ENCODE measurements at regions not wholly inside any gene's neighbourhood (a gene's known extent, or its start where the extent isn't known, plus 50 kb on each side); places are given as distances from the start of the nearest gene placed in this dataset.
A peak's percentile ranks its signal among the peaks of the same experiment; 100 is the strongest.

DNA sequence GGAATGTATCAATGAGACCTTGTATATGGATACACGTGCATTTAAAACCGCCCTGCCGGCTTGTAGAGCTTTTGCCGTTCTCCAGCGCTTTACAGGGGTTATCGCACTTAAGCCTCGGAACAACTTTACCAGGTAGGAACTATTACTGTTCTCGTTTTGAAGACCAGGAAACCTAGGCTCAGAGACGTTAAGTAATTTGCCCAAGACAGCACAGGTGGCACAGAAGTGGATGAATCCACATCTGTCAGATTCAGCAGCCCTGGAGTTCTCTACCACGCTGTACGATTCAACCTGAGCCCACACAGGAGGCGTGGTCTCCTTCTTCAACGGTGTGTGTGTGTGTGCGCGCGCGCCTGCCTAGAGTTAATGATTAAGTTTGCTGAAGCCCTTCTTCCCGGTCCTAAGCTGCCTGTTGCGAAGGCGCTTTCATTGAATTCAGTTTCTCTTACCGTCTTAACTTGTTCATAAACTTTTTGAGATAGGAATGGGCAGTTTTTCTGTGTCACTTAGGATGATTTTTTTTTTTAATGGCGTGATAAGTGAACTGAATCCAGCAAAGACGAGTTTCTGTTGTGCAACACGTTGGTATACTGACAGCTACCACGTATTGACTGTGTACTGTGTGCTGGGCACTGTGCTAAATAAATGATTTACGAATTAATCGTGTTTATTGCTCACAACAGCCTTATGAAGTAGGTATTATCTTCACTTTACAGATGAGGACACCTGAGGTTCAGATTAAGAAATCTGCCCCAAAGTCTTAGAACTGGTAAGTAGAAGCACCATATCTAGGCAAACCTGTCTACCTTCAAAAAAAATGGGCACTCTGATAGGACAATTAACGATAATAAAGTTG is 67.4 kb downstream of the KCNRG start (continued):
- TF ChIP-seq SP3 (tag by site-specific recombination; IDR thresholded peaks at IDR 0.05) (no peak; the same call in 1 of the 2 replicates), ZNF549 (tag by site-specific recombination; IDR thresholded peaks at IDR 0.05) (no peak), ZNF777 (tag by site-specific recombination; IDR thresholded peaks at IDR 0.05; ENCODE audit: borderline replicate concordance) (no peak), ZNF16 (tag by site-specific recombination; IDR thresholded peaks at IDR 0.05; ENCODE audit: low read depth) (no peak), BCL11B (tag by site-specific recombination; IDR thresholded peaks at IDR 0.05; ENCODE audit: low read depth) (no peak), ZFP3 (tag by site-specific recombination; IDR thresholded peaks at IDR 0.05; ENCODE audit: low read depth) (no peak), ZNF274 (IDR thresholded peaks at IDR 0.05; ENCODE audit: low read length) (no peak), ZNF274 (tag by site-specific recombination; IDR thresholded peaks at IDR 0.05; ENCODE audit: borderline replicate concordance) (no peak), ZNF600 (tag by site-specific recombination; IDR thresholded peaks at IDR 0.05) (peak; percentile 81), ZNF10 (tag by site-specific recombination; IDR thresholded peaks at IDR 0.05) (no peak), ZNF658 (tag by site-specific recombination; IDR thresholded peaks at IDR 0.05) (no peak), IKZF3 (tag by site-specific recombination; IDR thresholded peaks at IDR 0.05) (no peak), ZNF416 (tag by site-specific recombination; IDR thresholded peaks at IDR 0.05) (no peak)
- TF ChIP-seq, protein P1, sequence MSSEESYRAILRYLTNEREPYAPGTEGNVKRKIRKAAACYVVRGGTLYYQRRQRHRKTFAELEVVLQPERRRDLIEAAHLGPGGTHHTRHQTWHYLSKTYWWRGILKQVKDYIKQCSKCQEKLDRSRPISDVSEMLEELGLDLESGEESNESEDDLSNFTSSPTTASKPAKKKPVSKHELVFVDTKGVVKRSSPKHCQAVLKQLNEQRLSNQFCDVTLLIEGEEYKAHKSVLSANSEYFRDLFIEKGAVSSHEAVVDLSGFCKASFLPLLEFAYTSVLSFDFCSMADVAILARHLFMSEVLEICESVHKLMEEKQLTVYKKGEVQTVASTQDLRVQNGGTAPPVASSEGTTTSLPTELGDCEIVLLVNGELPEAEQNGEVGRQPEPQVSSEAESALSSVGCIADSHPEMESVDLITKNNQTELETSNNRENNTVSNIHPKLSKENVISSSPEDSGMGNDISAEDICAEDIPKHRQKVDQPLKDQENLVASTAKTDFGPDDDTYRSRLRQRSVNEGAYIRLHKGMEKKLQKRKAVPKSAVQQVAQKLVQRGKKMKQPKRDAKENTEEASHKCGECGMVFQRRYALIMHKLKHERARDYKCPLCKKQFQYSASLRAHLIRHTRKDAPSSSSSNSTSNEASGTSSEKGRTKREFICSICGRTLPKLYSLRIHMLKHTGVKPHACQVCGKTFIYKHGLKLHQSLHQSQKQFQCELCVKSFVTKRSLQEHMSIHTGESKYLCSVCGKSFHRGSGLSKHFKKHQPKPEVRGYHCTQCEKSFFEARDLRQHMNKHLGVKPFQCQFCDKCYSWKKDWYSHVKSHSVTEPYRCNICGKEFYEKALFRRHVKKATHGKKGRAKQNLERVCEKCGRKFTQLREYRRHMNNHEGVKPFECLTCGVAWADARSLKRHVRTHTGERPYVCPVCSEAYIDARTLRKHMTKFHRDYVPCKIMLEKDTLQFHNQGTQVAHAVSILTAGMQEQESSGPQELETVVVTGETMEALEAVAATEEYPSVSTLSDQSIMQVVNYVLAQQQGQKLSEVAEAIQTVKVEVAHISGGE (tag by site-specific recombination; conservative IDR thresholded peaks at IDR 0.05; ENCODE audit: low read depth) = no peak
- TF ChIP-seq, protein P2, sequence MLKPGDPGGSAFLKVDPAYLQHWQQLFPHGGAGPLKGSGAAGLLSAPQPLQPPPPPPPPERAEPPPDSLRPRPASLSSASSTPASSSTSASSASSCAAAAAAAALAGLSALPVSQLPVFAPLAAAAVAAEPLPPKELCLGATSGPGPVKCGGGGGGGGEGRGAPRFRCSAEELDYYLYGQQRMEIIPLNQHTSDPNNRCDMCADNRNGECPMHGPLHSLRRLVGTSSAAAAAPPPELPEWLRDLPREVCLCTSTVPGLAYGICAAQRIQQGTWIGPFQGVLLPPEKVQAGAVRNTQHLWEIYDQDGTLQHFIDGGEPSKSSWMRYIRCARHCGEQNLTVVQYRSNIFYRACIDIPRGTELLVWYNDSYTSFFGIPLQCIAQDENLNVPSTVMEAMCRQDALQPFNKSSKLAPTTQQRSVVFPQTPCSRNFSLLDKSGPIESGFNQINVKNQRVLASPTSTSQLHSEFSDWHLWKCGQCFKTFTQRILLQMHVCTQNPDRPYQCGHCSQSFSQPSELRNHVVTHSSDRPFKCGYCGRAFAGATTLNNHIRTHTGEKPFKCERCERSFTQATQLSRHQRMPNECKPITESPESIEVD (tag by site-specific recombination; IDR thresholded peaks at IDR 0.05) = peak; percentile 94
- TF ChIP-seq, protein P3, sequence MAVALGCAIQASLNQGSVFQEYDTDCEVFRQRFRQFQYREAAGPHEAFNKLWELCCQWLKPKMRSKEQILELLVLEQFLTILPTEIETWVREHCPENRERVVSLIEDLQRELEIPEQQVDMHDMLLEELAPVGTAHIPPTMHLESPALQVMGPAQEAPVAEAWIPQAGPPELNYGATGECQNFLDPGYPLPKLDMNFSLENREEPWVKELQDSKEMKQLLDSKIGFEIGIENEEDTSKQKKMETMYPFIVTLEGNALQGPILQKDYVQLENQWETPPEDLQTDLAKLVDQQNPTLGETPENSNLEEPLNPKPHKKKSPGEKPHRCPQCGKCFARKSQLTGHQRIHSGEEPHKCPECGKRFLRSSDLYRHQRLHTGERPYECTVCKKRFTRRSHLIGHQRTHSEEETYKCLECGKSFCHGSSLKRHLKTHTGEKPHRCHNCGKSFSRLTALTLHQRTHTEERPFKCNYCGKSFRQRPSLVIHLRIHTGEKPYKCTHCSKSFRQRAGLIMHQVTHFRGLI (tag by site-specific recombination; IDR thresholded peaks at IDR 0.05) = no peak
- TF ChIP-seq, protein P4, sequence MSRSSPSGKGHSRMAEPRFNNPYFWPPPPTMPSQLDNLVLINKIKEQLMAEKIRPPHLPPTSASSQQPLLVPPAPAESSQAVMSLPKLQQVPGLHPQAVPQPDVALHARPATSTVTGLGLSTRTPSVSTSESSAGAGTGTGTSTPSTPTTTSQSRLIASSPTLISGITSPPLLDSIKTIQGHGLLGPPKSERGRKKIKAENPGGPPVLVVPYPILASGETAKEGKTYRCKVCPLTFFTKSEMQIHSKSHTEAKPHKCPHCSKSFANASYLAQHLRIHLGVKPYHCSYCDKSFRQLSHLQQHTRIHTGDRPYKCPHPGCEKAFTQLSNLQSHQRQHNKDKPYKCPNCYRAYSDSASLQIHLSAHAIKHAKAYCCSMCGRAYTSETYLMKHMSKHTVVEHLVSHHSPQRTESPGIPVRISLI (tag by site-specific recombination; IDR thresholded peaks at IDR 0.05) = peak; percentile 78
- TF ChIP-seq, protein P5, sequence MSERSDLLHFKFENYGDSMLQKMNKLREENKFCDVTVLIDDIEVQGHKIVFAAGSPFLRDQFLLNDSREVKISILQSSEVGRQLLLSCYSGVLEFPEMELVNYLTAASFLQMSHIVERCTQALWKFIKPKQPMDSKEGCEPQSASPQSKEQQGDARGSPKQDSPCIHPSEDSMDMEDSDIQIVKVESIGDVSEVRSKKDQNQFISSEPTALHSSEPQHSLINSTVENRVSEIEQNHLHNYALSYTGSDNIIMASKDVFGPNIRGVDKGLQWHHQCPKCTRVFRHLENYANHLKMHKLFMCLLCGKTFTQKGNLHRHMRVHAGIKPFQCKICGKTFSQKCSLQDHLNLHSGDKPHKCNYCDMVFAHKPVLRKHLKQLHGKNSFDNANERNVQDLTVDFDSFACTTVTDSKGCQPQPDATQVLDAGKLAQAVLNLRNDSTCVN (tag by site-specific recombination; optimal IDR thresholded peaks at IDR 0.05) = peak; percentile 13
- TF ChIP-seq, protein P6, sequence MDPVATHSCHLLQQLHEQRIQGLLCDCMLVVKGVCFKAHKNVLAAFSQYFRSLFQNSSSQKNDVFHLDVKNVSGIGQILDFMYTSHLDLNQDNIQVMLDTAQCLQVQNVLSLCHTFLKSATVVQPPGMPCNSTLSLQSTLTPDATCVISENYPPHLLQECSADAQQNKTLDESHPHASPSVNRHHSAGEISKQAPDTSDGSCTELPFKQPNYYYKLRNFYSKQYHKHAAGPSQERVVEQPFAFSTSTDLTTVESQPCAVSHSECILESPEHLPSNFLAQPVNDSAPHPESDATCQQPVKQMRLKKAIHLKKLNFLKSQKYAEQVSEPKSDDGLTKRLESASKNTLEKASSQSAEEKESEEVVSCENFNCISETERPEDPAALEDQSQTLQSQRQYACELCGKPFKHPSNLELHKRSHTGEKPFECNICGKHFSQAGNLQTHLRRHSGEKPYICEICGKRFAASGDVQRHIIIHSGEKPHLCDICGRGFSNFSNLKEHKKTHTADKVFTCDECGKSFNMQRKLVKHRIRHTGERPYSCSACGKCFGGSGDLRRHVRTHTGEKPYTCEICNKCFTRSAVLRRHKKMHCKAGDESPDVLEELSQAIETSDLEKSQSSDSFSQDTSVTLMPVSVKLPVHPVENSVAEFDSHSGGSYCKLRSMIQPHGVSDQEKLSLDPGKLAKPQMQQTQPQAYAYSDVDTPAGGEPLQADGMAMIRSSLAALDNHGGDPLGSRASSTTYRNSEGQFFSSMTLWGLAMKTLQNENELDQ (tag by site-specific recombination; IDR thresholded peaks at IDR 0.05; ENCODE audit: low read depth) = no peak
- TF ChIP-seq, protein P7, sequence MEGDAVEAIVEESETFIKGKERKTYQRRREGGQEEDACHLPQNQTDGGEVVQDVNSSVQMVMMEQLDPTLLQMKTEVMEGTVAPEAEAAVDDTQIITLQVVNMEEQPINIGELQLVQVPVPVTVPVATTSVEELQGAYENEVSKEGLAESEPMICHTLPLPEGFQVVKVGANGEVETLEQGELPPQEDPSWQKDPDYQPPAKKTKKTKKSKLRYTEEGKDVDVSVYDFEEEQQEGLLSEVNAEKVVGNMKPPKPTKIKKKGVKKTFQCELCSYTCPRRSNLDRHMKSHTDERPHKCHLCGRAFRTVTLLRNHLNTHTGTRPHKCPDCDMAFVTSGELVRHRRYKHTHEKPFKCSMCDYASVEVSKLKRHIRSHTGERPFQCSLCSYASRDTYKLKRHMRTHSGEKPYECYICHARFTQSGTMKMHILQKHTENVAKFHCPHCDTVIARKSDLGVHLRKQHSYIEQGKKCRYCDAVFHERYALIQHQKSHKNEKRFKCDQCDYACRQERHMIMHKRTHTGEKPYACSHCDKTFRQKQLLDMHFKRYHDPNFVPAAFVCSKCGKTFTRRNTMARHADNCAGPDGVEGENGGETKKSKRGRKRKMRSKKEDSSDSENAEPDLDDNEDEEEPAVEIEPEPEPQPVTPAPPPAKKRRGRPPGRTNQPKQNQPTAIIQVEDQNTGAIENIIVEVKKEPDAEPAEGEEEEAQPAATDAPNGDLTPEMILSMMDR (tag by site-specific recombination; IDR thresholded peaks at IDR 0.05) = no peak
- TF ChIP-seq, protein P8, sequence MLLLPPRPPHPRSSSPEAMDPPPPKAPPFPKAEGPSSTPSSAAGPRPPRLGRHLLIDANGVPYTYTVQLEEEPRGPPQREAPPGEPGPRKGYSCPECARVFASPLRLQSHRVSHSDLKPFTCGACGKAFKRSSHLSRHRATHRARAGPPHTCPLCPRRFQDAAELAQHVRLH (tag by site-specific recombination; IDR thresholded peaks at IDR 0.05) = no peak

Data from HEK293 (cell line).